GM12878 (cell line): ENCODE measurements at regions not wholly inside any gene's neighbourhood (a gene's known extent, or its start where the extent isn't known, plus 50 kb on each side); places are given as distances from the start of the nearest gene placed in this dataset.

Experiments used
- POU2F2 ChIP-seq: IDR thresholded peaks from 3 replicates; pipeline ENCODE4 v1.6.1; 2011; ENCODE audit warnings: low read depth, mild to moderate bottlenecking, low read length, borderline replicate concordance
- SIX5 ChIP-seq: IDR thresholded peaks from 2 replicates; pipeline ENCODE4 v1.6.1; 2011; ENCODE audit warnings: mild to moderate bottlenecking, low read depth, low read length, moderate library complexity; ENCODE audit not compliant: severe bottlenecking

GRCh38 chr16:76732894-76733293 is 455.7 kb downstream of the CNTNAP4 start:
- no peak for TF ChIP-seq POU2F2
- TF ChIP-seq SIX5: no peak
